ENCODE measurements at regions not wholly inside any gene's neighbourhood (a gene's known extent, or its start where the extent isn't known, plus 50 kb on each side); places are given as distances from the start of the nearest gene placed in this dataset.

DNA sequence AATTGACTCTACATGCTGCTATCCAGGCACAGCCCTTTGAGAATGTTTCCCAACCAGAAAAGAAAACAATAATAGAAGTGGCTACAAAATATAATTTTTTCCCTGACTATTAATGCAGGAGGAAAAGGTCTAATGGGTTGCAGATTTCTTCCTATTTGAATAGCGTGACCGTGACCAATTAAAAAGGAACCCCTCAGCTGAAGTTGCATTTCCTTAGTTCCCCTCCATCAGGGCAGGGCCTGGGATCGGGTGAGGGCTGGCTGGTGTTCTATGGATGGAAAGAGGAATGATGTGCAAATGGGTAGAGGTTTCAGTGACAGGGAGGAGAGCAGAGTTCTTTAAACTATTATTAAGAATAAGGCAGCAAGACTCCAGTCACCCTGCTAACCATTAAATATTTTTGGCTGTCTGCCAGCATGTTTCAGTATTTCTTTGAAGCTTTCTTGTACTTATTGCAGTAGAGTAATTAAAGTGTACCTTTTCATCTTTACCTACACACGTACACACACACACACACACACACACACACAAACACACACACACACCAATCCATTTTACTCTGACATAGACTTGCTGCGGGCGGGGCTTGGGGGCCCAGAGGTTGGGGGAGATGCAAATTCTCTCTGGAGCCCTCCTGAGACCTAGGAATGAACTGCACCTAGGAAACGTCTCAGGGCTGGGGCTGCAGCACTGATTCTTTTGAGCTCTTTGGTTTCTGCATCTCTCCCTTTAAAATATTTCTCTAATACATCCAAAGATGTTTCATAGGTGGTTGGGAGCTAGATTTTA, 154.8 kb upstream of the SLC35B3 start:
- TF ChIP-seq YY1 (IDR thresholded peaks at IDR 0.05; ENCODE audit: extremely low read depth, insufficient replicate concordance, low read depth, low read length) (no peak), MAX (IDR thresholded peaks at IDR 0.05) (no peak), EZH2 (IDR thresholded peaks at IDR 0.05) (no peak), POLR2A (IDR thresholded peaks at IDR 0.05; ENCODE audit: borderline replicate concordance, extremely low read depth, insufficient read depth, insufficient read length) (no peak), CEBPB (IDR thresholded peaks at IDR 0.05; ENCODE audit: low read depth) (no peak), FOSL1 (IDR thresholded peaks at IDR 0.05; ENCODE audit: low read depth) (no peak), POLR2AphosphoS5 (IDR thresholded peaks at IDR 0.05; ENCODE audit: low read depth, low read length) (no peak), SIN3A (IDR thresholded peaks at IDR 0.05; ENCODE audit: low read depth) (no peak), SP1 (IDR thresholded peaks at IDR 0.05; ENCODE audit: low read depth) (no peak)
- TF ChIP-seq, protein P1, sequence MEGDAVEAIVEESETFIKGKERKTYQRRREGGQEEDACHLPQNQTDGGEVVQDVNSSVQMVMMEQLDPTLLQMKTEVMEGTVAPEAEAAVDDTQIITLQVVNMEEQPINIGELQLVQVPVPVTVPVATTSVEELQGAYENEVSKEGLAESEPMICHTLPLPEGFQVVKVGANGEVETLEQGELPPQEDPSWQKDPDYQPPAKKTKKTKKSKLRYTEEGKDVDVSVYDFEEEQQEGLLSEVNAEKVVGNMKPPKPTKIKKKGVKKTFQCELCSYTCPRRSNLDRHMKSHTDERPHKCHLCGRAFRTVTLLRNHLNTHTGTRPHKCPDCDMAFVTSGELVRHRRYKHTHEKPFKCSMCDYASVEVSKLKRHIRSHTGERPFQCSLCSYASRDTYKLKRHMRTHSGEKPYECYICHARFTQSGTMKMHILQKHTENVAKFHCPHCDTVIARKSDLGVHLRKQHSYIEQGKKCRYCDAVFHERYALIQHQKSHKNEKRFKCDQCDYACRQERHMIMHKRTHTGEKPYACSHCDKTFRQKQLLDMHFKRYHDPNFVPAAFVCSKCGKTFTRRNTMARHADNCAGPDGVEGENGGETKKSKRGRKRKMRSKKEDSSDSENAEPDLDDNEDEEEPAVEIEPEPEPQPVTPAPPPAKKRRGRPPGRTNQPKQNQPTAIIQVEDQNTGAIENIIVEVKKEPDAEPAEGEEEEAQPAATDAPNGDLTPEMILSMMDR (IDR thresholded peaks at IDR 0.05 in 2 of 3, conservative IDR thresholded peaks at IDR 0.05 in 1 of 3; ENCODE audit: borderline replicate concordance in 1 of 3, insufficient read depth in 1 of 3, low read depth in 2 of 3, low read length in 2 of 3): peak; percentile 5 to 42 (median 34); a peak in 5 of 6 replicates
- TF ChIP-seq, protein P2, sequence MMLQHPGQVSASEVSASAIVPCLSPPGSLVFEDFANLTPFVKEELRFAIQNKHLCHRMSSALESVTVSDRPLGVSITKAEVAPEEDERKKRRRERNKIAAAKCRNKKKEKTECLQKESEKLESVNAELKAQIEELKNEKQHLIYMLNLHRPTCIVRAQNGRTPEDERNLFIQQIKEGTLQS (IDR thresholded peaks at IDR 0.05): no peak
